Parathyroid adenoma (tissue), 2 donors: ENCODE measurements at regions not wholly inside any gene's neighbourhood (a gene's known extent, or its start where the extent isn't known, plus 50 kb on each side); places are given as distances from the start of the nearest gene placed in this dataset.

Source experiments
- H2AFZ ChIP-seq: fragments of 300-600 bp; sonication (generic); one replicate; pipeline ENCODE4 v1.7.0; 2017; ENCODE audit warnings: antibody characterized with exemption, mild to moderate bottlenecking
- H3K27ac ChIP-seq: fragments of 300-600 bp; sonication (generic); one replicate; pipeline ENCODE4 v1.7.0; 2017
- H3K27me3 ChIP-seq: fragments of 300-600 bp; sonication (generic); one replicate; pipeline ENCODE4 v1.7.0; 2017; ENCODE audit warnings: low read length; ENCODE audit not compliant: control insufficient read depth, insufficient read depth
- H3K36me3 ChIP-seq: fragments of 300-600 bp; sonication (generic); one replicate; pipeline ENCODE4 v1.7.0; 2017; ENCODE audit warnings: low read length; ENCODE audit not compliant: control insufficient read depth, insufficient read depth
- H3K4me1 ChIP-seq: fragments of 300-600 bp; sonication (generic); one replicate; pipeline ENCODE4 v1.7.0; 2017; ENCODE audit warnings: control low read depth
- H3K4me2 ChIP-seq: fragments of 300-600 bp; sonication (generic); one replicate; pipeline ENCODE4 v1.7.0; 2017; ENCODE audit warnings: low read length
- H3K4me3 ChIP-seq: fragments of 300-600 bp; sonication (generic); one replicate; pipeline ENCODE4 v1.7.0; 2017; ENCODE audit warnings: low read depth, low read length
- H3K79me2 ChIP-seq: fragments of 300-600 bp; sonication (generic); one replicate; pipeline ENCODE4 v1.7.0; 2017; ENCODE audit warnings: control low read depth
- H3K9ac ChIP-seq: fragments of 300-600 bp; sonication (generic); one replicate; pipeline ENCODE4 v1.7.0; 2017; ENCODE audit warnings: mild to moderate bottlenecking
- H3K9me3 ChIP-seq: fragments of 300-600 bp; sonication (generic); one replicate; pipeline ENCODE4 v1.7.0; 2017; ENCODE audit warnings: low read length; ENCODE audit not compliant: control insufficient read depth
- TF ChIP-seq, protein P1 (sequence below): fragments of 300-600 bp; sonication (generic); IDR thresholded peaks from one replicate; pipeline ENCODE4 v1.7.0; 2017; ENCODE audit warnings: antibody characterized with exemption, mild to moderate bottlenecking
- donor health status: primary hyperparathyroidism.

DNA sequence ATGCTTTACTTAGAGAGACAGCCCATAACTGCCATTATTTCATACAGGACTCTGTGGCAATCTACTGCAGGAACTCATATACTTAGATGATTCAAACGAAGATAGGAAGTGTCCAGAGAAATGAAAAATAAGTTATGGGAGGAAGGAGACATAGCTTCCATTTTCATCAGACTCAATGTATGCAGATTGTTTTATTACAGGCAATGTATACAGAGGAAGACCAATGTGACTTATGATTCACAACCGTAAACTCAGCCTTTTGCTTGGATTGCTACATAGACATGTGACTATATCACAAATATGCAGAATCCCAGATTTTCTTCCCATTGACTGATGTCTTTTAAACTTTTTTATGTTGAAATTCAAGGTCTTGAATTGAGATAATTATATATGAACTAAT, 793.4 kb downstream of the SATB2 start:
- H3K4me1 ChIP-seq = no peaks in the 10 kb centered on the region

DNA sequence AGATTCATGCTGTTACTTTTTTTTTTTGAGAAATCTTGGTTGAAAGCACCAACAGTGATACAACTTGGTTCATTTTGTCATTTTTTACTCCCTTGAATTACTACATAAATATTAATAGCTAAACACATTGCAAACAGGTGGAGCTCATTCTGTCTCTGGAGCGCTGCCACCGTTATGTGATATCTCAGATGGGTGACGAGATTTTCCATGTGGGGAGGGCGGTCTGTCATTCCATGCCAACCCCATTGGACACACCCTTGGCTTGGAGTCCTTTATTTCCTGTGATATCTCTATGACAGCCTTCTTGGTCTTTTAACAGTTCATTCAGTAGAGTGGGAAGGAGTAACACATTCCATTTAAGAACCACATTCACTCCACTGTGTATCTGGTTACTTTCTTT, 794.8 kb downstream of the SATB2 start:
- Histone ChIP-seq H3K27ac (no peak overlapping the region), H2AFZ (no peak overlapping the region), H3K4me3 (no peak overlapping the region), H3K9ac (no peak overlapping the region), H3K36me3 (no peaks in the 10 kb centered on the region), H3K27me3 (no peaks in the 10 kb centered on the region), H3K4me2 (no peak overlapping the region), H3K4me1 (no peaks in the 10 kb centered on the region), H3K79me2 (no peaks in the 10 kb centered on the region), H3K9me3 (no peaks in the 10 kb centered on the region)
- TF ChIP-seq, protein P1, sequence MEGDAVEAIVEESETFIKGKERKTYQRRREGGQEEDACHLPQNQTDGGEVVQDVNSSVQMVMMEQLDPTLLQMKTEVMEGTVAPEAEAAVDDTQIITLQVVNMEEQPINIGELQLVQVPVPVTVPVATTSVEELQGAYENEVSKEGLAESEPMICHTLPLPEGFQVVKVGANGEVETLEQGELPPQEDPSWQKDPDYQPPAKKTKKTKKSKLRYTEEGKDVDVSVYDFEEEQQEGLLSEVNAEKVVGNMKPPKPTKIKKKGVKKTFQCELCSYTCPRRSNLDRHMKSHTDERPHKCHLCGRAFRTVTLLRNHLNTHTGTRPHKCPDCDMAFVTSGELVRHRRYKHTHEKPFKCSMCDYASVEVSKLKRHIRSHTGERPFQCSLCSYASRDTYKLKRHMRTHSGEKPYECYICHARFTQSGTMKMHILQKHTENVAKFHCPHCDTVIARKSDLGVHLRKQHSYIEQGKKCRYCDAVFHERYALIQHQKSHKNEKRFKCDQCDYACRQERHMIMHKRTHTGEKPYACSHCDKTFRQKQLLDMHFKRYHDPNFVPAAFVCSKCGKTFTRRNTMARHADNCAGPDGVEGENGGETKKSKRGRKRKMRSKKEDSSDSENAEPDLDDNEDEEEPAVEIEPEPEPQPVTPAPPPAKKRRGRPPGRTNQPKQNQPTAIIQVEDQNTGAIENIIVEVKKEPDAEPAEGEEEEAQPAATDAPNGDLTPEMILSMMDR = no peak

More for the DNA sequence above, 793.4 kb downstream of the SATB2 start:
- Histone ChIP-seq H3K27me3 (no peaks in the 10 kb centered on the region), H3K9ac (no peak overlapping the region), H3K4me2 (no peak overlapping the region), H3K9me3 (no peaks in the 10 kb centered on the region), H3K36me3 (no peaks in the 10 kb centered on the region), H3K4me3 (no peak overlapping the region), H3K79me2 (no peaks in the 10 kb centered on the region), H2AFZ (no peak overlapping the region), H3K27ac (no peak overlapping the region)
- TF ChIP-seq, protein P1 = no peak

DNA sequence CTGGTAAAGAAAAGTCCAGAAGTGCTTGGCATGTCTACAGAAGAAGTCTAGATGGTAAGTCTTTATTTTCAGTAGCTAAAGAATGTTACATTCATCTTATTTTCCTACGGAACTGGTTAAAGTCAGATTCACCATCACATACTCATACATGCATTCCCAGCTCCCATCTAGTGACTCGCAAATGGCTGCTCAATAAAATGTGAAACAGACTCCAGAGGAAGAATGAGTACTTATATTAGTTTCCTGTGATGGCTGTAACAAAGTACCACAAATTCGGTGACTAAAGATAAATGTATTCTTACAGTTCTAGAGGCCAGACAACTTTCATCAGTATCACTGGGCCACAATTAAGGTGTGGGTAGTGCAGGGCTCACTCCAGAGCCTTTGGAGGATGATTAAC, 797.2 kb downstream of the SATB2 start:
- TF ChIP-seq, protein P1 = no peak
- Histone ChIP-seq H3K4me1 (no peaks in the 10 kb centered on the region), H3K4me2 (no peak overlapping the region), H3K27ac (no peak overlapping the region), H3K9me3 (no peaks in the 10 kb centered on the region), H3K36me3 (no peaks in the 10 kb centered on the region), H3K9ac (no peak overlapping the region), H3K79me2 (no peaks in the 10 kb centered on the region), H3K4me3 (no peak overlapping the region), H2AFZ (no peak overlapping the region), H3K27me3 (no peaks in the 10 kb centered on the region)

DNA sequence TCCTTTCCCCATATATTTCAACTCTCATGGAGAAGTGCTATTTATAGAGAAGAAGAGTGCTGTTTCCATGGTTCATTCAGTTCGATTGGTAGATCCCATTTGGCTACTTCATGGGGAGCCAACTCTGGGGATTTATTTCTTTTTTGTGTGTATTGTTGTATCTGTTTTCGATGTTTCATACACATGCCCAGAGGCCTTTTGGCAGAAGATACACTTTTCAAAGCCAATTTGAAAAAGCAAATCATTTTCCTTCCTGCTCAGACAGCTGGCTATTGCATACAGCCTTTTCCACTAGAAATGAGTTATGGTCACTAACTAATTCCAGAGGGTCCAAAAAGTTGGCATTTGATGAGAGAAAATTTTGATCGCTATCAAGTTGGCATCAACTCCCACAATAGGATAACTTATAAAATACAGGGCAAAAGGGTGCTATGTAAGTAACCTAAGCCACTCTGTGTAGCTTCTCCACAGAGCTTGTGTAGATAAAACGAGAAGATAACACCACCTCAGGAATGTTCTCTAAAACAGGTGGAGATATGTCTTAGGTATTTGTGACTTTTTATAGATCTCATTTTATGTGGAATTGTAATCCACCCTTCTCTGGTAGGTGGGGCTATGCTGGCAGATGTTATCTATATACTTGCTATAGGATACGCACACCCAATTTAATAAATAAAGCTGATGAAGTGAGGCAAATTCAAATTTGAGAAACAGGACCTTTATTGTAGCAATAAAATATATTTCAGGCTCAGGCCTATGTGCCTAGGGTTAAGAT, 798.5 kb downstream of the SATB2 start:
- Histone ChIP-seq H3K4me2 (no peak overlapping the region), H3K36me3 (no peaks in the 10 kb centered on the region), H3K27me3 (no peaks in the 10 kb centered on the region), H2AFZ (no peak overlapping the region), H3K79me2 (no peaks in the 10 kb centered on the region), H3K27ac (no peak overlapping the region), H3K9ac (no peak overlapping the region), H3K4me3 (no peak overlapping the region), H3K4me1 (no peaks in the 10 kb centered on the region), H3K9me3 (no peaks in the 10 kb centered on the region)
- TF ChIP-seq, protein P1 = no peak

DNA sequence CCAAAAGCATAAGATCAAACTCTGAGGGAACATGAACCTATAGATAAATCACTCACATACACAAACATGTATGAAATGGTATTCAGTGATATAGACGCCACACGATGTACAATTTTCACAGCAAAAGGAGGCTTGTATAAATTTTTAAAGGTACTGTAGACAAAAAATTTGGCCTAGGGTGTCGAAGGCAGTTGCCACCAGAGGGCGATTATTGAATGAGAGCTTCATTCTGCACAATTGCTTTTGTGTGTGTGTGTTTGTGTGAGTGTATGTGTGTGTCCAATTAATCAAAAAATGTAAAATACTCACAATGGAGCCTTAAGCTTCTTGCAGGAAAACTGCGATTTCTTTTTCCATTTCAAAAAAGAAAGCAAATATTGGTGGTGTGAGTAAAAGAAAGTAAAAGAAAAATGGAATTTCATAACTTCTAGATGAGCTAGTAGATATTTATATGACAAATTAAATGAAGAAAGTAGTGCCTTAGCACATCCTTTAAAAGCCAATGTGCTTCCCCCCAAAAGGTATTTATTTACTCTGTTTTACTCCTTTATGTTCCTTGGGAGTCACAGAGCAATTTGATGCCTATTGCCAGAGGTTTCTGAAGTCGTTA, 800.1 kb downstream of the SATB2 start:
- no peaks in the 10 kb centered on the region for H3K4me1 ChIP-seq

More for the DNA sequence above, 800.1 kb downstream of the SATB2 start:
- Histone ChIP-seq H3K4me2 (no peak overlapping the region), H3K27me3 (no peaks in the 10 kb centered on the region), H3K27ac (no peak overlapping the region), H3K9ac (no peak overlapping the region), H3K4me3 (no peak overlapping the region), H3K79me2 (no peaks in the 10 kb centered on the region), H3K9me3 (no peaks in the 10 kb centered on the region), H2AFZ (no peak overlapping the region), H3K36me3 (no peaks in the 10 kb centered on the region)
- TF ChIP-seq, protein P1 = no peak
